ENCODE measurements at regions not wholly inside any gene's neighbourhood (a gene's known extent, or its start where the extent isn't known, plus 50 kb on each side); places are given as distances from the start of the nearest gene placed in this dataset.

DNA sequence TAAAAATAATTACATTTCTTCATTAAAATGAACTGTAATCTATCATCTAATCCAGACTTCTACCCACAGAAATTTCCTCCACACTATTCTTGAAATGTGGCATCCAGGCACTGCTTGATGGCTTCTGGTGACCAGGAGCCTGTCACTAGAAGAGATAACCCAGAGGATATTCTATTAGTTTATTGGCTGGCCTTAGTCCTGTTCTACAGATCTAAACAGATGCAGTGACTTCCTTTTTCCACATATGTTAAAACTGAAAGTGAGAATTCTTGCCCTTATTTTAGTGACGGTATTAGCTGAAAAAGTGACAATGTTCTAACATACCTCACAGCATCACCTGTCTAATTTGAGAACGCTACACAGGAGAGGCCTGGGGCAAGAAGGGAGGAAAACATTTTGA is 775.4 kb downstream of the TSN start:
- no peak for TF ChIP-seq POLR2A (IDR thresholded peaks at IDR 0.05; ENCODE audit: low read depth, low read length)
- TF ChIP-seq POLR2AphosphoS5 (IDR thresholded peaks at IDR 0.05; ENCODE audit: low read depth, low read length) = no peak
